ENCODE measurements at regions not wholly inside any gene's neighbourhood (a gene's known extent, or its start where the extent isn't known, plus 50 kb on each side); places are given as distances from the start of the nearest gene placed in this dataset.
A peak's percentile ranks its signal among the peaks of the same experiment; 100 is the strongest.
"Not testable (repeated sequence)": the region's sequence is repeated elsewhere in the genome, so short reads cannot be mapped to it uniquely, and the experiment has no call there.

DNA sequence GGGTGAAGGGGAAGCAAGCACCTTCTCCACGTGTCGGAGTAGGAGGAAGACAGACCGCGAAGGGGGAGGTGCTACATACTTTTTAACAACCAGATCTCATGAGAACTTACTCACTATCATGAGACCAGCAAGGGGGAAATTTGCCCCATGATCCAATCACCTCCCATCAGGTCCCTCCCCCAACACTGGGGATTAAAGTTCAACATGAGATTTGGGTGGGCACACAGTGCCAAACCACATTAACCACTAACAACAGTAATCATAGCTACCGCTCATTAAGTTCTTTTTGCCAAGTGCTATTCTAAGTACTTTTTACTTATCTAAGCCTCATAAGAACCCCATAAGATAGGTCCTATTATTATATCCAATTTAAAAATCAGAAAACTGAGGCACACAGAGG is 450.5 kb upstream of the DDI1 start:
- no peak for DNase-seq

DNA sequence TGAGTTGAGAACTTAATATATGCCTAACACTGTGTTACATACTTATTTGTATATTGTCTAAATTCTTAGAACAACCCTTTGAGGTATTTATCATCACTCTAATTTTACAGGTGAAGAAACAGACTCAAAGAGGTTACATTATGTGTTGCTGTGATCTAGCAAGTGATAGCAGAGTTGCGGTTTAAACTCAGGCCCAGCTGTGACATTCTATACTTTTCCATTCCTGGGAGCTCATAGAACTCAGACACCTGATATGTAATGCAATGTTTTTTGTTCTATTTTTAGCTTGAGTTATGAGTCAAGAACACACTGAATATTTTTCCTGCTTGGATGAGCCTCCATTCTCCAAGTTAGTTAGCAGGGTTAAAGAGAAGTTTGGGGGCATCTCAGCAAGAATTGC is 449.7 kb upstream of the DDI1 start:
- DNase-seq = peak; percentile 94

DNA sequence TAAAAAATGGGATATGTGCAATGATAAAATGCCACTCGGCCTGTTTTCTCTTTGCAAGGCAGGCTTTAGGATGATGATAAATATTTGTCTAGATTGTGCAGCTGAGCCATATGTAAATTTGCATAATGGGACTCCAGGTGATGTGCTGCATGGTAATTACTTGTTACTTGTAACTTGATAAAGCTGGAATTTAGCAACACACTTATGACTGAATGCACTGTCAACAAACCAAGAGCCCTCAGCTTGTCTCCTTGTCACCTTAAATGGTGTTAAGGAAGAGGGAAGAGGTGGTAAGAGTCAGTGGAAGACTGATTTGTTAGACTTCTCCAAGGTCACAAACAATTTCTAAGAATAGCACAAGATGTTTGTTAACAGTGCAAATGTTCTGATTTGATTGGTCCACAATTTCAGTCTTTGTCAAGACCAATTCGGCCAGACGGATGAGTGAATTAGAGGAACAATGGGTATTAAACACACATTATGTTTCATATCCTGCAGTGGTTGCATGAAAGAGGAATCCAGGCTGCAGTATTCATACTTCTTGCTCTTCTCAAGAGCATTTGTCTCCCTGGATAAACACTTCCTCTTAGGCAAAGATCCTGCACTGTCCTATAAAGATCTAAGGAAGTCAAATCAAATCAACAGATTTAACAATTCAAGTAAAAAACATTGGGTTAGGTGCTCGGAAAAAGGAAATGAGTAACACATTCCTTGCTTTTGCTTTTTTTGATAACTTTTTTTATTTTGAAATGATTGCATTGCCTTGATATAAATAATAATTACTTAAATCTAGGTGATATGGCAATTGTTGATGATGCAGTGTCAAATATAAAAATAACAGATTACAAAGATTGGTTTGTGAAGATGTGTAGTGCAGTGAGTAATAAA is 448.3 kb upstream of the DDI1 start:
- DNase-seq = peak; percentile 98

DNA sequence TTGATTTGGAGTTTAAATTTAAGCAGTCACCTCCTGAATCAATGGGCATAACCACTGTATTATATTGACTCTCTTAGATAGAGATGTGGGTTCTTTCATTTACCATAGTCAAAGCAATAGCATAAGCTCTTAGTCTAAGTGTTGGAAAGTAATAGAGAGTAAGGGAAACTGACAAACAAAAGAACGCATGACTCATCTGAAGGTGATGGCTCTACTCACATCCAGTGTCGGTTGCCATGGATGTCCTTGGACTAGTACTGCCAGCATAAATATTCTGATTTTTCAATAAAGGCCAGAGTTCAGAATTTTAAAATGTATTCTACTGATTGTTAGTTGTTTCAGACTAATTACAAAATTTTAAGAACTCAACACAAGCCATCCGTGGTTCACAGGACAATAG is 444.9 kb upstream of the DDI1 start:
- no peak for DNase-seq

DNA sequence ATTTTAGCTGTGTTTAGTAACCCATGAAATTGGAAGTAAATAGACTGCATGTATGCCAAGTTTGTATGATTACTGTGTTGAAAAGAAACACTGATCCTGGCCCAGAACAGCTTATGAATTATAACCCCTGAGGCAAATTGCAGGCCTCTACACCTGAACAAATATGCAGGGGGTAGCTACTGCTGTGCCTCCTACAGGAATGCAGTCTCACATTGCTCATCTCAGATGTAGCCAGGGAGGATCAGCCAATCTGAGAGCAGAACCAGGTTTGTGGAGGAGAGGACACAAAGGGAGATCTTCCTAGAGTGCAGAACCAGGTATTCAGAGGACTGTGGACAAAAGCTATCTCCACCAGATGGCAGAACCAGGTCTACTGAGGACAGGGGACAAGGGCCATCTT is 442.2 kb upstream of the DDI1 start:
- no peak for DNase-seq

DNA sequence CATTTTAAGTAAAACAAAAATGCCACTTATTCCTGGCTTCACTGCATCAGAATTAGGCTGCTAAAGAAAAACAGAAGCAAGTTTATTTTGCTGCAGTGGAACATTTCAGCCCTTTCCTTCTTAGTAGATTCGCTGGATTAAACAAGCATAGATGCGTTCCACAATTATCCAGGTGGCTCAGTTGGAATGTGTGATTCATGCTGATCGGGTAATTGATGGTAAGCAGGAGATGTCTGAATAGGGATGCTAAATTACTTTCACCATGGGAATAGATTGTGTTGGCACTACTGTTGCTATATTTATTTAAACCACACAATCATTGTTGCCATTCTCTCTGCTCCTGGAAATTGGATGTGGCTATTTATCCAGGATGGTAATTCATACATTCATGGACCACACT is 440.1 kb upstream of the DDI1 start:
- no peak for DNase-seq

DNA sequence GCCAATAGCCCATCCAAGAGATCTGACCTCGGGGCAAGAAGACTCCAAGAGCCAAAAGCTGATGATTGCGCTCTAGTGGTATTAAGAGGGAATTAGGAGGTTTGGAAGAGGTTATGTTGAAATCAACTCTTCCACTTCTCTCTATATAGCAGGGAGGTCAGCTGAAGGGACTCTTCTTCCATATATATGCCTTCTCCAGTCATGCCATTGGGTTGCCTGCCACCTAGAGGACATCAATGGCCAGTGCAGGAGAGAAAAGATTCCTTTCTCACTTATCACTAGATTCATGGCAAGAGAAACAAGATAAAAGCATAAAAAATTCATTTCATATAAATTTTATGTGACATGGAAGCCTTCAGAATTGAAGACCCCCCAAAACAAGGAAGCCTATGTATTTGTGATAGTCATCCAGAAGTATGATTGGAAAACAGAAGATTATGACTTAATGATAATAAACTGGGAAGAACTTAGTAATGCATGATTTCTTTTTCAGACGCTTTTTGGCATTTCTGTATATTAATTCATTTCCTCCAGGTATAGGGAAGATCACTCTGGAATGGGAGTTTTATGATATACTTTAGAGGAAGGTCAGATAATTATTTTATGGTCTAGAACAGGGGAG is 435.1 kb upstream of the DDI1 start:
- peak; percentile 70 for DNase-seq

DNA sequence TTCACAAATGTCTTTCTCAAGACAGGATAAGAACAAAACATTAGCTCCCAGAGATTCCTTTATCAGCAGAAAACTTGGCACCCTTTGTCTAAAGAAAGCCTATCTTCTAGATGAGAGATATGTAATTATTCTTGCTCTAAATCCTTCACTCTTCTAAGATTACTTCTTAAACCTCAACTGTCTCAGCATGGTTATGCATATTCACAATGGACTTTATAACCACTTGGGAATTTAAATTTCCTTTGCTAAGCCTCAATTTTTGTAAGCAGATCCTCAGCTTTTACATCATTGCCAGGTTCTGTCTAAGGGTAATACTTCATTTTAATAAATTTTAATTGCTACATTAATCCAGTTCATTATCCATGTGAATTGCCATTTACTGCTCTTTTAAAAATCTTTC is 433.6 kb upstream of the DDI1 start:
- DNase-seq = no peak

DNA sequence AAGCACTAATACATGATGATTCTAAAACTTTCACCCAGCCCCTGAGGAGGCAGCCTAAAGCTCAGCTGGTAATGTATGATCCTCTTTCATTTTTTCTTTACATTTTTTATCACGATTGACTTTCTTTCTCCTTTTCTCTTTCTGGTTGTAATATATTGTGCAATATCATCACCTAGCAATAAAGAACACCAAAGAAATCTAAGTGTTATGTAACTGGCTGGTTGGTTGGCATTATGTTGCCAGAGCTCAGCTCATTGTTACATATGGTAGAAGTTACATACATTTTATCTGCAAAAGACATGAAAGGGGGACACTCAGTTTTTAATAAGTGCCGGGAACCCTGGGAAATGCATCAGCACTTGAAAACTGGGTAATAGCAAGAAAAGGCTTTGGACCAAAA is 432.1 kb upstream of the DDI1 start:
- DNase-seq = no peak

DNA sequence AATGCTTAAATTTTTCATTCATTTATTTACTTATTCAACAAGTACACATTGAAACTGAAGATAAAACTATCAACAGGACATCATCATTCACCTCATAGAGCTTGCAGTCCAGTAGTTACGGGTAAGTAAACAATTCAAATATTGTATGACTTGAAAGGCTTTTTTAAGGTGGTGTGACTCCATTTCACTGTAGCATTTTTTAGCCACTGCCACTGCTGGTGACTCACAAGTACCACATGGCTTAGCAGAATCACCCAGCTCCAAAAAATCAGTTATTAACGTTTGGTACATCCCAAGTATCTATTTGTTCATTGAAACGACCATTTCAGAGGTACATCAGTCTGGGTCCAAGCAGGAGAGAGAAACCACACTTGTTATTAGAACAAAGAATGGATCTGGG is 427.9 kb upstream of the DDI1 start:
- DNase-seq = no peak

DNA sequence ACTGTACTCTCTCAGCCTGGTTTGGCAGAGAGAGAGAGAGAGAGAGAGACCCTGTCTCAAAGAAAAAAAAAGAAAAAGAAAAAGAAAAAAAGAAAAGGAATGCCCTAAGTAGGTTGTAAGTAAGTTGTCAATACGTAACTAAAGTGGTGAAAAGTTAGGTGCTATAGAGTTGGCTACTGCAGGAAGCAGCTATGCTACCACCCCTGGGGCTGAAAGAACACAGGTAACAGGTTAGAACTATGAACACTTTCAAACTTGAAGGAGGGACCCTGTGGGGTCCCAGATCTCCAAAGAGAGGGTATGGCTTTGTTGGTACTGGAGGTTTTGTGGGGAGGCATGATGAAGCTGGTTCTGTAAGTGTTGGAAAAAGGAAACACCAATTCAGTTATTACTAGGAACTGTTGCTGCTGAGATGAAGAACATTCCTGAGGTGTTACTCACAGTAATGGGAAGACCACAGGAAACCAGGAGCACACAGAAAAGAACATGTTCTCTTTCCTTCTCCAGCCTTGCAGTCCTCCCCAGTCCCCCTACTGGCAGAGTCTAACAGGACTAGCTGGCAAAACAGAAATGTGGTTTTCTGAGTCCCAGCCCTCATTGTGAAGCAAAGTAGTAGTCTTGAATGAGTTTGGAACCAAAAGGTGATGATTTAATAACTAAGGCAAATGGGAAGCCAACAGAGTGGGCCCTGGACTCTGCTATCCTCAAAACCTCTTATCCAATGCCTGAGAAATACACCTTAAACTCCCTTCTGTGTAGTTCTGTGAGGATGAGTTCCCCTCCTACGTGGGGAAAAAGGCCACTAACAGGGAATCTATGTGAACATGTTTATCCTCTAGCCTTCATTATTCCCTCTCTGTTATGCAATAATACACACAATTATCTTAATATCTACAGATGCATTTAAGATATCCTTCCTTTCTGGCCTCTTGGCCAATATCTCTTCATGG is 427.0 kb upstream of the DDI1 start:
- no peak for DNase-seq

DNA sequence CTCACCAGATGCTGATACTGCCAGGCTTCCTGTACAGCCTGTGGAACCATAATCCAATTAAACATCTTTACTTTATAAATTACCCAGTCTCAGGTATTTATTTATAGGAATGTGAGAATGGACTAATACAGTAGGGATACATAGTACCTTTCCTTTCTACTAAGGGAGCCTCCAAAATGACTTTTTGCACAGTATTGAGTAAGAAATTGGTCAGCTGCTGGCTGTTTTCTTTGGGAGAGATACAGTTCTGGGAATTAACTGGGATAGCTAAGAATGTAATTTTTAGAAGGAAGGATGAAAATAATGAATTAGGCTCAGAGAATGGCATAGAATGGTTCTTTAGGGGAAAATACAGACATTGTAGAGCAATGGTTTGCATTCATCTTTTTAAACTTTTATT is 426.0 kb upstream of the DDI1 start:
- DNase-seq = no peak

DNA sequence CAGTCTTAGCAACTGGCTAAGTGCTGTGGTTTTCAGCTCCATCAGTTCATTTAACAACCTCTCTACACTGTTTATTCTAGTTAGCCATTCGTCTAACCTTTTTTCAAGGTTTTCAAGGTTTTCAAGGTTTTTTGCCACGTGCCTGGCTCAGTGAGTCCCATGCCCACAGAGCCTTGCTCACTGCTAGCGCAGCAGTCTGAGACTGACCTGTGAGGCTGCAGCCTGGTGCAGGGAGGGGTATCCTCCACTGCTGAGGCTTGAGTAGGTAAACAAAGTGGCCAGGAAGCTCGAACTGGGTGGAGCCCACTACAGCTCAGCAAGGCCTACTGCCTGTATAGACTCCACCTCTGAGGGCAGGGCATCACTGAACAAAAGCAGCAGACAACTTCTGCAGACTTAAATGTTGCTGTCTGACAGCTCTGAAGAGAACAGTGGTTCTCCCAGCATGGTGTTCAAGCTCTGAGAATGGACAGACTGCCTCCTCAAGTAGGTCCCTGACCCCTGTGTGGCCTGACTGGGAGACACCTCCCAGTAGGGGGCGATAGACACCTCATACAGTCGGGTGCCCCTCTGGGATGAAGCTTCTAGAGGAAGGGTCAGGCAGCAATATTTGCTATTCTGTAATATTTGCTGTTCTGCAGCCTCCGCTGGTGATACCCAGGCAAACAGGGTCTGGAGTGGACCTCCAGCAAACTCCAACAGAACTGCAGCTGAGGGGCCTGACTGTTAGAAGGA is 424.7 kb upstream of the DDI1 start:
- DNase-seq = not testable (repeated sequence)

DNA sequence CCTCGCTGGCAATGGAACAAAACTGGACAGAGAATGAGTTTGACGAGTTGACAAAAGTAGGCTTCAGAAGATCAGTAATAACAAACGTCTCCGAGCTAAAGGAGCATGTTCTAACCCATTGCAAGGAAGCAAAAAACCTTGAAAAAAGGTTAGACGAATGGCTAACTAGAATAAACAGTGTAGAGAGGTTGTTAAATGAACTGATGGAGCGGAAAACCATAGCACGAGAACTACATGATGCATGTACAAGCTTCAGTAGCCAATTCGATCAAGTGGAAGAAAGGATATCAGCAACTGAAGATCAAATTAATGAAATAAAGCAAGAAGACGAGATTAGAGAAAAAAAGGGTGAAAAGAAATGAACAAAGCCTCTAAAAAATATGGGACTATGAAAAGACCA is 424.0 kb upstream of the DDI1 start:
- not testable (repeated sequence) for DNase-seq

DNA sequence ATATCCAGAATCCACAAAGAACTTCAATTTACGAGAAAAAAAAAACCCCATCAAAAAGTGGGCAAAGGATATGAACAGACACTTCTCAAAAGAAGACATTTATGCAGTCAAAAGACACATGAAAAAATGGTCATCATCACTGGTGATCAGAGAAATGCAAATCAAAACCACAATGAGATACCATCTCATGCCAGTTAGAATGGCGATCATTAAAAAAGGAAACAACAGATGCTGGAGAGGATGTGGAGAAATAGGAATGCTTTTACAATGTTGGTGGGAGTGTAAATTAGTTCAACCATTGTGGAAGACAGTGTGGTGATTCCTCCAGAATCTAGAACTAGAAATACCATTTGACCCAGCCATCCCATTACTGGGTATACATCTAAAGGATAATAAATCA is 419.9 kb upstream of the DDI1 start:
- DNase-seq = not testable (repeated sequence)

DNA sequence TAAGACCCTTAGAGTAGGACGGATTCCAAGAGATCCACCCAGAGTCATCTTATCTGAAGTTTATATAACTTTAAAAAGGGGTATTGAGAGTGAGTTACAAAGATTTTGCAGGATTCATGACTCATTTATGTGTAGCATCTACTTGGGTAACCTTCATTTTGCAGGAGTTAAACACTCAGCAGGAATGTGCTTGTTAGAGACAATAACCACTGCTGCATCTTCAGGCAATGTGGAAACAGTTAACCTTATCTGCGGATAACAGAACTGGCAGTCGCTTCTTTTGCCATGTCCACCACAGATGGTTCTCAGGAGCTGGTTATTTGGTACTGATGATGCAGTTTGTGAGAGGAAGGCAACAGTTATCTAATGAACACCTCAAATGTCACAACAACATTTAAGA is 417.9 kb upstream of the DDI1 start:
- DNase-seq = no peak

DNA sequence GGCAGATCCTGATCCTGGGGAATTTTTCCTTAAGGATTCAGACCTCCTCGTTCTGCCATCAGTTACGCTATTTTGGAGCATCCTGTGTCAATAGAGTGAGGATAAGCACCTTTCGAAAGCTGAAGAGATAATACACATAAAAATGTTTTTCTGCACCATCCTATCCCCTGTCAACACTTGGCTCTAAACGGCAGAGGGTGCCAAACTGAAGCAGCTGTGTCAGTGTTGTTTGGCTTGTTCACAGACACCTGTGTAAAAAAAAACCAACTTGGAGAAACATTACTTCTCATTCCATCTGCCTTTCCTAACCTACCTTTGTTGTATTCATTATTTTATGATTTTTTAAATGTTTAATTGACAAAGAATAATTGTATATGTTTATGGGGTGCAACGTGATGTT is 417.0 kb upstream of the DDI1 start:
- DNase-seq = peak; percentile 39

DNA sequence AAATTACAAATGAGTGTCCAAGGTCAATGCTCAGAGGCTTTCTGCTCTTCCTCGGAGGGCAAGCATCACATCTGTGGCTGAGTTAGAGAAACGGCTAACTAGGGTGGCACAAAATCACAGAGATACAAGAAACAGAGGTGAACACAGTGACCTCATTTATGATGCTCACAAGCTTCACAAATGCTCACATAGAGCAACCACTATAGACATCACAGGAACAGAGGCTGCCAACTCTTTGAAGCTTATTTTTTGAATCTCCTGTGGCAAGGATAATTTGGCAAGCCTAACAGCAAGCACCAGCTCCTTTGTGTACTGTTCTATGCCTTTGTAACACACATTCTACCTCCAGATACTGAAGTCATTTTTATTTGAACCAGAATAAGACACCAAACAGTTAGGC is 416.5 kb upstream of the DDI1 start:
- DNase-seq = no peak

DNA sequence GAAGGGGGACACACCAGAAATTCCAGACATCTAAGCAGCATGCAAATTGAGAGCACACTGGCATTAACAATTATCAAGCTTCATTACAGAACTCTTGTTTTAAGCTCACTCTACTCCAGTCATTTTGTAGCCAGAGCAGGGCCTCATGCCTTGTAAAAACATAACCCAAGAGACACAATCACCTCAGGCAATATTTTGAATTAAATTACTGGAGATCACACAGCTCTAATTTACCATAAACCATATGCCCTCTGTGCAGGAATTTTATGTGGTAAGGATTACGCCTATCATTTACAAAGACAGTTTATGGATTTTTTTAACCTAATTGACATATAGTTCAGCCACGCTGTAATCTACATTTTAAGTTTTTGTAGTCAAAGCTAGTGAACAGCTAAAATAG is 414.1 kb upstream of the DDI1 start:
- no peak for DNase-seq

DNA sequence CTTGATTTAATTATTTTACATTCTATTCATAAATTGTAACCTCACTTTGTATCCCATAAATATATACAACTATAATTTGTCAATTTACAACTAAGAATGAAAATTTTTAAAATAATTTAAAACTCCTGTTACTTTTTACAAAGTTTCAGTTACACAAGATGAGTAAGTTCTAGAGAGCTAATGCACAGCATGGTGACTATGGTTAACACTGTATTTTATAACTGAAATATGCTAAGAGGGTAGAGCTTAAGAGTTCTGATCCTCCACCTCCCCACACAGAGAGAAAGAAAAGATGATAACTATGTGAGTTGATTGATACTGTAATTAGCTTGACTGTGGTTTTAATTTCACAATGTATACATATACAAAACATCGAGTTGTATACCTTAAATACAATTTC is 412.5 kb upstream of the DDI1 start:
- no peak for DNase-seq

DNA sequence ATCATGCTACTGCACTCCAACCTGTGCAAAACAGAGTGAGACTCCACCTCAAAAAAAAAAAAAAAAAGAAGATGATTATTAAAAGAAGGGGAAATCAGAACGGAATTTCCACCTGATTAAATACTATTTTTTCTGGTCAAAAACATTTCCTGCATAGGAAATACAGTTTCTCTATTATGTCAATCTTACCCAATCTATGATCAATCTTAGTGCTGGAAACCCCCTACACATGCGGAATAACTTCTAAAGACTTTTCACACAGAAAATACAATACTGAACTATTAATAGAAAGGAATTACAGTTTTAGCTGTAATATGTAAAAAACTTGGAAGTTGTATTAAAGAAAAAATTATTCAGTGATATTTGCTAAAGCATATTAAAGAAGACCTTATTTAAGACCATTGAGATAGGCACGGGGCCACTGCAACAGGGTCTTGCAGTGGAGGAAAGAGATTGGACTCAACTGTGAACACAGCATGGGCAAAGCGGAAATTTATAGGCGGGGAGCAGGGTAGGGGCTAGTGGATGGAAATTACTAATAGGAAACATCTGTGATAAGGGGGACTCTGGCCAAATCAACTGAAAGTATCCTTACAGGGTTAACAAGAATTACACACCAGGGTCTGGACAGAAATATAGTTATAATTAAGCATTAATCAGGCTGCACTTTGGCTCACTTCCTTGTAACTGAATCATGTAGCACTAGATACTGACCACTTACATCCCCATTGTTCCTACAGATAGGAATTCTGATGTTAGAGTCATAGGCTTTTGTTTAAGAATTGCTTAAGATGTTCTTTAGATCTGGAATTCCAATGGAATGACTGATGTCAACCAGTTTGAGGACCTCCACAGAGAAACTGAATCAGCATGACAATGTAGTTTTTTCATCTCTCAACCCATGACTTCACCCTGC is 411.5 kb upstream of the DDI1 start:
- no peak for DNase-seq

DNA sequence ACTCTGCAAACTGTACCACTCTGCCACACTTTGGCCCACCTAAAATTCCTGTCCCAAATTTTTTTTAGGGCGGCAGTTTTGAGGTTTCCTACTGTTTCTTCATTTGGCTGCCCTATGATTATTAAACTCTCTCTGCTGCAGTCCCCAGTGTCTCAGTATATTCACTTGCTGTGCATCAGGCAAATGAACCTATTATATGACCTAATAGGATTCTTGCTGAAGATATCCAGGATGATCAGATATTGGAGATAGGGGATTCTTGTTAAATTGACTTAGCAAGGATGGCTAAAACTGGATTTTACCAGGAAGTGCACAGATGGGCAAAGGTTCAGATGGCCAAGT is 410.8 kb upstream of the DDI1 start:
- no peak for DNase-seq
